ENCODE measurements at regions not wholly inside any gene's neighbourhood (a gene's known extent, or its start where the extent isn't known, plus 50 kb on each side); places are given as distances from the start of the nearest gene placed in this dataset.

GRCh38 chr21:27244776-27245175 lies 277.9 kb upstream of the ADAMTS5 start:
- TF ChIP-seq CTCF (IDR thresholded peaks at IDR 0.05) (no peak), POLR2A (IDR thresholded peaks at IDR 0.05) (no peak)

All from uterus (tissue), 2 donors.